CD8-positive, alpha-beta memory T cell (primary cell): ENCODE measurements at regions not wholly inside any gene's neighbourhood (a gene's known extent, or its start where the extent isn't known, plus 50 kb on each side); places are given as distances from the start of the nearest gene placed in this dataset.
A peak's percentile ranks its signal among the peaks of the same experiment; 100 is the strongest.

Experiments
- CTCF ChIA-PET: fragments of 350-600 bp; sonication (Branson Sonifier 250); formaldehyde crosslinking; loops from one replicate; lab custom pipeline; 2021; ENCODE audit warnings: antibody characterized with exemption; lab: Charles Lee
- POLR2A ChIA-PET: fragments of 350-600 bp; sonication (Branson Sonifier 250); formaldehyde crosslinking; loops from one replicate; lab custom pipeline; 2021; ENCODE audit warnings: antibody characterized with exemption; lab: Charles Lee
- DNase-seq, 5 donors: peaks; one replicate each; pipeline versions ENCODE4 v3.0.0 to v3.0.0-alpha.2; 2020 to 2022; ENCODE audit warnings: mixed read lengths in 1 of 5
- H3K27ac ChIP-seq: one replicate; pipeline ENCODE4 v1.7.0; 2013; ENCODE audit warnings: low read depth, mild to moderate bottlenecking, low read length, moderate library complexity
- H3K27me3 ChIP-seq: 2 replicates; pipeline ENCODE4 v1.7.0; 2013; ENCODE audit warnings: low read length, mild to moderate bottlenecking; ENCODE audit not compliant: insufficient read depth, poor library complexity, severe bottlenecking
- H3K36me3 ChIP-seq: 2 replicates; pipeline ENCODE4 v1.7.0; 2013; ENCODE audit warnings: mild to moderate bottlenecking, low read length, moderate library complexity; ENCODE audit not compliant: insufficient read depth
- H3K4me1 ChIP-seq: 2 replicates; pipeline ENCODE4 v1.7.0; 2013; ENCODE audit warnings: mild to moderate bottlenecking, low read length, moderate library complexity; ENCODE audit not compliant: insufficient read depth
- H3K4me3 ChIP-seq: 2 replicates; pipeline ENCODE4 v1.7.0; 2013; ENCODE audit warnings: mild to moderate bottlenecking, low read length
- H3K9me3 ChIP-seq: 2 replicates; pipeline ENCODE4 v1.7.0; 2013; ENCODE audit warnings: mild to moderate bottlenecking, low read length
- H3K27ac Mint-ChIP-seq, 8 donors: one replicate each; pipeline ENCODE4 v1.8.0; 2020 to 2021; ENCODE audit warnings: mixed read lengths in 8 of 8, mild to moderate bottlenecking in 6 of 8, inconsistent platforms in 3 of 8, moderate library complexity in 3 of 8
- H3K27me3 Mint-ChIP-seq, 2 donors: one replicate each; pipeline ENCODE4 v1.8.0; 2020 to 2021; ENCODE audit warnings: mixed read lengths in 2 of 2, mild to moderate bottlenecking in 1 of 2, moderate library complexity in 1 of 2
- H3K36me3 Mint-ChIP-seq, 3 donors: one replicate each; pipeline ENCODE4 v1.8.0; 2020 to 2021; ENCODE audit warnings: mixed read lengths in 3 of 3, inconsistent platforms in 1 of 3, mild to moderate bottlenecking in 1 of 3
- H3K4me1 Mint-ChIP-seq, 3 donors: one replicate each; pipeline ENCODE4 v1.8.0; 2020 to 2021; ENCODE audit warnings: mixed read lengths in 3 of 3, inconsistent platforms in 1 of 3, mild to moderate bottlenecking in 1 of 3
- H3K4me3 Mint-ChIP-seq, 7 donors: one replicate each; pipeline ENCODE4 v1.8.0; 2020 to 2021; ENCODE audit warnings: mixed read lengths in 7 of 7, mild to moderate bottlenecking in 6 of 7, moderate library complexity in 4 of 7, inconsistent platforms in 2 of 7
- H3K9me3 Mint-ChIP-seq, 5 donors: one replicate each; pipeline ENCODE4 v1.8.0; 2020 to 2022; ENCODE audit warnings: mixed read lengths in 5 of 5, mild to moderate bottlenecking in 3 of 5, moderate library complexity in 2 of 5, inconsistent platforms in 1 of 5

DNA sequence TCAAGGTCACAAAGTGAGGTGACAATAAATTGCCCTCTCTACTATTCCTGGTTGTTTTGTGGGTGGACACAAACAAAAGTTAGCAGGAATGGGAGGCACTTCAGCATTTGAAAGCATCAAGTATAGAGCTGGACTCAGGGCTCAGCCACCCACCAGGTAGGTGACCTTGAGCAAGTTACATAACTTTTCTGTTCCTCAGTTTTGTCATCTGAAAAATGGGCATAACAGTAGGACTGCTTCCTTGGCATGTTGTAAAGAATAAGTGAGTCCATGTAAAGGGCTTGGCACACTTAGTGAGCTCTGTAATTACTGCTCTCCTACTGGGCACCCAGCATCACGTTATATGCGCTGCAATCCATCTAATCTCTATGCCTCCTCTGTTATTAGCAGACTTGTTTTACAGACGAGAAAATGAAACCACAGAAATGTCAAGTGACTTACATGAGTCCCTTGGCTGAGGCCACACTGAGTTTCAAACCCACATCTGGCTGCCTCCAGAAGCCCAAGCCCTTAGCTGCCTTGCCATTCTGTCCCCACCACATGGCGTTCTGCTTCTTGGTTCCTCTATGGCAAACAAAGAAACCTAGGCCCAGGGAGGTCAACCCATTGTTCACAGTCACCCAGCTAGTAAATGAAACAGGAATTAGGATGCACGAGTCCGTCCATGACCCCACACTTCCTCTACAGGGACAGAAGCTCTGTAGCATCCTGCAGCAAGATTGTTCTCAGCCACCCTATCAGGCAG, 63.2 kb upstream of the SLC24A4 start:
- Mint-ChIP-seq H3K4me1 (peaks cover 9 to 22% (median 18%) of the 10 kb centered on the region in 3 donors), H3K36me3 (no peaks in the 10 kb centered on the region), H3K9me3 (no peaks in the 10 kb centered on the region), H3K4me3 (peak overlapping the region in 4 of 7 donors; percentile 10 to 59 (median 34)), H3K27ac (peak overlapping the region in 5 of 8 donors; percentile 4 to 75 (median 55)), H3K27me3 (peaks cover 11 to 18% of the 10 kb centered on the region in 2 donors)
- H3K9me3 ChIP-seq = no peaks in the 10 kb centered on the region
- ChIA-PET POLR2A (no interaction called here), CTCF (no interaction called here)
- no peak overlapping the region for H3K27ac ChIP-seq
- no peak for DNase-seq
- H3K4me3 ChIP-seq = no peak overlapping the region
- H3K36me3 ChIP-seq = no peaks in the 10 kb centered on the region
- H3K27me3 ChIP-seq = peaks cover 3% of the 10 kb centered on the region
- no peaks in the 10 kb centered on the region for H3K4me1 ChIP-seq

GRCh38 chr14:92263681-92264080, 59.3 kb upstream of the SLC24A4 start:
- H3K27ac Mint-ChIP-seq = no peak overlapping the region
- no peak for DNase-seq
- H3K27me3 Mint-ChIP-seq = peaks cover 0 to 2% of the 10 kb centered on the region in 2 donors
- Histone ChIP-seq H3K36me3 (no peaks in the 10 kb centered on the region), H3K4me3 (no peak overlapping the region), H3K27me3 (no peaks in the 10 kb centered on the region), H3K27ac (no peak overlapping the region), H3K9me3 (no peaks in the 10 kb centered on the region), H3K4me1 (no peaks in the 10 kb centered on the region)
- H3K4me1 Mint-ChIP-seq = peaks cover 5 to 15% (median 11%) of the 10 kb centered on the region in 3 donors
- POLR2A ChIA-PET = no interaction called here
- H3K4me3 Mint-ChIP-seq = no peak overlapping the region
- H3K36me3 Mint-ChIP-seq = no peaks in the 10 kb centered on the region
- H3K9me3 Mint-ChIP-seq = no peaks in the 10 kb centered on the region
- CTCF ChIA-PET = no interaction called here

DNA sequence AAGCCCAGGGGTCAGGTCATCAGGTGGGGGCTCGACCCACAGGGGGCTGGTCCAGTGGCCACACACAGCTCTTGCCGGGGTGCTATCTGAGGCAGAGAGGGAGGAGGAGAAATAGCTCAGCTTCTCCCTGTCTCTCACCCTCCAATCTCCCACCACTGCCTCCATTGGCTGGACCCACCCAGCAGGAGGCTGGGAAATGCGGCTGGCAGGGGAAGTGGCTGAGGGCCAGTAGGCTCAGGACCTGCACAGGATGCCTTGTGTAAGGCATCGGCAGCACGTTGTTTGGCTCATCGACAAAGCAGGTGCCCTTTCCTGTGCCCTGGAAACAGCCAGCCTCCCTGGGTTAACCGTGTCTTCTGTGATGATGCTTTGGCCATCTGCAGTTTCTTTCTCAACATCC, 58.8 kb upstream of the SLC24A4 start:
- H3K27ac Mint-ChIP-seq = no peak overlapping the region
- POLR2A ChIA-PET = no interaction called here
- H3K4me1 Mint-ChIP-seq = peaks cover 5 to 11% (median 9%) of the 10 kb centered on the region in 3 donors
- H3K9me3 Mint-ChIP-seq = no peaks in the 10 kb centered on the region
- Histone ChIP-seq H3K4me3 (no peak overlapping the region), H3K27ac (no peak overlapping the region), H3K27me3 (no peaks in the 10 kb centered on the region), H3K9me3 (no peaks in the 10 kb centered on the region), H3K36me3 (no peaks in the 10 kb centered on the region), H3K4me1 (no peaks in the 10 kb centered on the region)
- no peak for DNase-seq
- peaks cover 0 to 2% of the 10 kb centered on the region in 2 donors for H3K27me3 Mint-ChIP-seq
- H3K36me3 Mint-ChIP-seq = no peaks in the 10 kb centered on the region
- H3K4me3 Mint-ChIP-seq = no peak overlapping the region
- CTCF ChIA-PET = no interaction called here

GRCh38 chr14:92266216-92266615, 56.7 kb upstream of the SLC24A4 start:
- CTCF ChIA-PET = no interaction called here
- peaks cover 2 to 14% of the 10 kb centered on the region in 2 donors for H3K27me3 Mint-ChIP-seq
- no peaks in the 10 kb centered on the region for H3K9me3 Mint-ChIP-seq
- no peak overlapping the region for H3K27ac ChIP-seq
- no peaks in the 10 kb centered on the region for H3K4me1 ChIP-seq
- H3K36me3 ChIP-seq = no peaks in the 10 kb centered on the region
- DNase-seq = no peak
- no peak overlapping the region for H3K27ac Mint-ChIP-seq
- H3K4me3 Mint-ChIP-seq = no peak overlapping the region
- no peaks in the 10 kb centered on the region for H3K9me3 ChIP-seq
- POLR2A ChIA-PET = no interaction called here
- no peaks in the 10 kb centered on the region for H3K4me1 Mint-ChIP-seq
- no peak overlapping the region for H3K4me3 ChIP-seq
- no peaks in the 10 kb centered on the region for H3K36me3 Mint-ChIP-seq
- no peaks in the 10 kb centered on the region for H3K27me3 ChIP-seq
